ENCODE measurements at regions not wholly inside any gene's neighbourhood (a gene's known extent, or its start where the extent isn't known, plus 50 kb on each side); places are given as distances from the start of the nearest gene placed in this dataset.
"Not testable (repeated sequence)": the region's sequence is repeated elsewhere in the genome, so short reads cannot be mapped to it uniquely, and the experiment has no call there.

DNA sequence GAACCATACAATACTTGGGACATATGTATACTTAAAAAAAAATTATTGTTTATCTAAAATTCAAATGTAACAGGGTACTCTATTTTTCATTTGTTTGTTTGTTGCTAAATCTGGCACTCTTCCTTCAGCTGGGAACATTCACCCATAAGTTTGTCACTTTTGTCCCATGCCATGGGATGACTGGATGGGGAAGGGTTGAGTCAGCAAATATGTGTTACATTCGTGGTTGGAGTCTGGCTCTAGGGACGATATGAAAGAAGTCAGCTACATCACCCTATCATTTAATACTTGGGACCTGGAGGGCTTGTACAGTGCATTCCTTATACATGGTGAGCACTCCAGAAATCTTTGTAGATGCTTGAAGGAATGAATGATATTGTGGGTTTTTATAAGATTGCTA, 131.3 kb downstream of the IPO8 start:
- H3K9me2 ChIP-seq (replicated peaks; ENCODE audit: low read depth, low read length), result no peaks in the 10 kb centered on the region
- H3K9ac ChIP-seq (ENCODE audit: low read depth, low read length, poor library complexity, severe bottlenecking), result no peak overlapping the region
- no peaks in the 10 kb centered on the region for H3F3A ChIP-seq (ENCODE audit: low read depth)
- no peak overlapping the region for H2AFZ ChIP-seq (ENCODE audit: low read length)
- H3K9me3 ChIP-seq (ENCODE audit: insufficient read depth, low read depth, low read length), result no peaks in the 10 kb centered on the region
- no peaks in the 10 kb centered on the region for H4K20me1 ChIP-seq (ENCODE audit: insufficient read depth, low read length, poor library complexity, severe bottlenecking)
- H3K4me2 ChIP-seq (ENCODE audit: low read depth, low read length, poor library complexity, severe bottlenecking), result no peak overlapping the region
- no peak overlapping the region for H3K4me3 ChIP-seq (ENCODE audit: low read length, poor library complexity, severe bottlenecking)
- no peaks in the 10 kb centered on the region for H3K36me3 ChIP-seq (ENCODE audit: insufficient read depth, low read length)
- H3K4me1 ChIP-seq (ENCODE audit: insufficient read depth, low read length, poor library complexity, severe bottlenecking), result no peaks in the 10 kb centered on the region
- H3K27me3 ChIP-seq (ENCODE audit: insufficient read depth, low read length, poor library complexity, severe bottlenecking), result no peaks in the 10 kb centered on the region
- TF ChIP-seq, protein P1, sequence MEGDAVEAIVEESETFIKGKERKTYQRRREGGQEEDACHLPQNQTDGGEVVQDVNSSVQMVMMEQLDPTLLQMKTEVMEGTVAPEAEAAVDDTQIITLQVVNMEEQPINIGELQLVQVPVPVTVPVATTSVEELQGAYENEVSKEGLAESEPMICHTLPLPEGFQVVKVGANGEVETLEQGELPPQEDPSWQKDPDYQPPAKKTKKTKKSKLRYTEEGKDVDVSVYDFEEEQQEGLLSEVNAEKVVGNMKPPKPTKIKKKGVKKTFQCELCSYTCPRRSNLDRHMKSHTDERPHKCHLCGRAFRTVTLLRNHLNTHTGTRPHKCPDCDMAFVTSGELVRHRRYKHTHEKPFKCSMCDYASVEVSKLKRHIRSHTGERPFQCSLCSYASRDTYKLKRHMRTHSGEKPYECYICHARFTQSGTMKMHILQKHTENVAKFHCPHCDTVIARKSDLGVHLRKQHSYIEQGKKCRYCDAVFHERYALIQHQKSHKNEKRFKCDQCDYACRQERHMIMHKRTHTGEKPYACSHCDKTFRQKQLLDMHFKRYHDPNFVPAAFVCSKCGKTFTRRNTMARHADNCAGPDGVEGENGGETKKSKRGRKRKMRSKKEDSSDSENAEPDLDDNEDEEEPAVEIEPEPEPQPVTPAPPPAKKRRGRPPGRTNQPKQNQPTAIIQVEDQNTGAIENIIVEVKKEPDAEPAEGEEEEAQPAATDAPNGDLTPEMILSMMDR (conservative IDR thresholded peaks at IDR 0.05; ENCODE audit: low read length), result no peak
- no peak for TF ChIP-seq EZH2phosphoT487 (IDR thresholded peaks at IDR 0.05; ENCODE audit: borderline replicate concordance)
- no peaks in the 10 kb centered on the region for H3K79me2 ChIP-seq (ENCODE audit: insufficient read depth, low read length)

DNA sequence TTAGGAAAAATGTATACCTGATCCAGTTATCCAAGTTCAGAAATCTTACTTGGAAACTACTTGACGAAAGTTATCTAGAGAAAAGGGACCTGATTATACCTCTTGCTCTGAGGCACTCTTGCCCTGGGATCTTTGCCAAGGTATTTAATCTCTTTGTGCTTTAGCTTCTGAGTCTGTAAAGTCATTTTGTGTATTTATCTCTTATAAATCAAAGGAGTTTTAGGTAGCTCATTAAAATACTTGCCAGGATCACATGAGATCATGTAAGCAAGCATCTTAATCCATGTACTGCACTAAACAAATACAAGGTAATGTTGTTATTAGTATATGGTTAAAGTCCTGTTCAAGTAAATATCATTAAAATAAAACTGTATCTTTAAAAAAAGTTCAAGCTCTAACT, 147.5 kb downstream of the IPO8 start:
- Histone ChIP-seq H2AFZ (ENCODE audit: low read length) (no peak overlapping the region), H3K9ac (ENCODE audit: low read depth, low read length, poor library complexity, severe bottlenecking) (no peak overlapping the region), H3K4me2 (ENCODE audit: low read depth, low read length, poor library complexity, severe bottlenecking) (no peak overlapping the region), H4K20me1 (ENCODE audit: insufficient read depth, low read length, poor library complexity, severe bottlenecking) (no peaks in the 10 kb centered on the region), H3K36me3 (ENCODE audit: insufficient read depth, low read length) (no peaks in the 10 kb centered on the region), H3K79me2 (ENCODE audit: insufficient read depth, low read length) (no peaks in the 10 kb centered on the region), H3K4me1 (ENCODE audit: insufficient read depth, low read length, poor library complexity, severe bottlenecking) (no peaks in the 10 kb centered on the region), H3K4me3 (ENCODE audit: low read length, poor library complexity, severe bottlenecking) (no peak overlapping the region), H3F3A (ENCODE audit: low read depth) (no peaks in the 10 kb centered on the region), H3K27me3 (ENCODE audit: insufficient read depth, low read length, poor library complexity, severe bottlenecking) (no peaks in the 10 kb centered on the region), H3K9me3 (ENCODE audit: insufficient read depth, low read depth, low read length) (no peaks in the 10 kb centered on the region), H3K9me2 (replicated peaks; ENCODE audit: low read depth, low read length) (no peaks in the 10 kb centered on the region)
- TF ChIP-seq, protein P1 (conservative IDR thresholded peaks at IDR 0.05; ENCODE audit: low read length), result no peak
- no peak for TF ChIP-seq EZH2phosphoT487 (IDR thresholded peaks at IDR 0.05; ENCODE audit: borderline replicate concordance)

GRCh38 chr12:30546121-30546520, 149.5 kb downstream of the IPO8 start:
- Histone ChIP-seq H3K4me1 (ENCODE audit: insufficient read depth, low read length, poor library complexity, severe bottlenecking) (no peaks in the 10 kb centered on the region), H3K9me3 (ENCODE audit: insufficient read depth, low read depth, low read length) (no peaks in the 10 kb centered on the region), H3K79me2 (ENCODE audit: insufficient read depth, low read length) (no peaks in the 10 kb centered on the region), H3K4me2 (ENCODE audit: low read depth, low read length, poor library complexity, severe bottlenecking) (no peak overlapping the region), H3K4me3 (ENCODE audit: low read length, poor library complexity, severe bottlenecking) (no peak overlapping the region), H3K9ac (ENCODE audit: low read depth, low read length, poor library complexity, severe bottlenecking) (no peak overlapping the region), H3K36me3 (ENCODE audit: insufficient read depth, low read length) (no peaks in the 10 kb centered on the region), H3F3A (ENCODE audit: low read depth) (no peaks in the 10 kb centered on the region), H4K20me1 (ENCODE audit: insufficient read depth, low read length, poor library complexity, severe bottlenecking) (no peaks in the 10 kb centered on the region), H3K9me2 (replicated peaks; ENCODE audit: low read depth, low read length) (no peaks in the 10 kb centered on the region), H2AFZ (ENCODE audit: low read length) (no peak overlapping the region), H3K27me3 (ENCODE audit: insufficient read depth, low read length, poor library complexity, severe bottlenecking) (no peaks in the 10 kb centered on the region)
- no peak for TF ChIP-seq EZH2phosphoT487 (IDR thresholded peaks at IDR 0.05; ENCODE audit: borderline replicate concordance)
- TF ChIP-seq, protein P1 (conservative IDR thresholded peaks at IDR 0.05; ENCODE audit: low read length), result no peak

DNA sequence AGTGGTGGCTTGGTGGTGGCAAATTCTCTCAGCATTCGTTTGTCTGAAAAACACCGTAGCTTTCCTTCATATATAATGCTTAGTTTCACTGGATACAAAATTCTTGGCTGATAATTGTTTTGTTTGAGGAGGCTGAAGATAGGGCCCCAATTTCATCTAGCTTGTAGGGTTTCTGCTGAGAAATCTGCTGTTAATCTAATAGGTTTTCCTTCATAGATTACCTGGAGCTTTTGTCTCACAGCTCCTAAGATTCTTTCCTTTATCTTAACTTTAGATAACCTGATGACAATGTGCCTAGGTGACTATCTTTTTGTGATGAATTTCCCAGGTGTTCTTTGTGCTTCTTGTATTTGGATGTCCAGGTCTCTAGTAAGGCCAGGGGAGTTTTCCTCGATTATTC, 151.0 kb downstream of the IPO8 start:
- not testable (repeated sequence) for H3K4me1 ChIP-seq (ENCODE audit: insufficient read depth, low read length, poor library complexity, severe bottlenecking); H2AFZ ChIP-seq (ENCODE audit: low read length); H3K36me3 ChIP-seq (ENCODE audit: insufficient read depth, low read length); H3K27me3 ChIP-seq (ENCODE audit: insufficient read depth, low read length, poor library complexity, severe bottlenecking); H3K4me2 ChIP-seq (ENCODE audit: low read depth, low read length, poor library complexity, severe bottlenecking); H3K9ac ChIP-seq (ENCODE audit: low read depth, low read length, poor library complexity, severe bottlenecking); H3K9me2 ChIP-seq (replicated peaks; ENCODE audit: low read depth, low read length); H3F3A ChIP-seq (ENCODE audit: low read depth); H3K9me3 ChIP-seq (ENCODE audit: insufficient read depth, low read depth, low read length); H3K79me2 ChIP-seq (ENCODE audit: insufficient read depth, low read length); H3K4me3 ChIP-seq (ENCODE audit: low read length, poor library complexity, severe bottlenecking); H4K20me1 ChIP-seq (ENCODE audit: insufficient read depth, low read length, poor library complexity, severe bottlenecking)

Data from Loucy (cell line).